Ishikawa (cell line): ENCODE measurements at regions not wholly inside any gene's neighbourhood (a gene's known extent, or its start where the extent isn't known, plus 50 kb on each side); places are given as distances from the start of the nearest gene placed in this dataset.

ENCODE experiments used
- EP300 ChIP-seq: IDR thresholded peaks from 2 replicates; pipeline ENCODE4 v1.6.1; 2012; ENCODE audit warnings: borderline replicate concordance
- RAD21 ChIP-seq: IDR thresholded peaks from 2 replicates; pipeline ENCODE4 v1.6.1; 2012; ENCODE audit warnings: low read depth
- TAF1 ChIP-seq: IDR thresholded peaks from 2 replicates; pipeline ENCODE4 v1.6.1; 2012; ENCODE audit warnings: low read depth, mild to moderate bottlenecking
- ZBTB7A ChIP-seq: IDR thresholded peaks from 2 replicates; pipeline ENCODE4 v1.6.1; 2012; ENCODE audit warnings: low read depth
- TF ChIP-seq, protein P1 (sequence below): IDR thresholded peaks from 2 replicates; pipeline ENCODE4 v1.6.1; 2012

- TF ChIP-seq RAD21 (peak; percentile 96), EP300 (no peak), ZBTB7A (no peak), TAF1 (no peak; the same call in 1 of the 2 replicates)
- TF ChIP-seq, protein P1, sequence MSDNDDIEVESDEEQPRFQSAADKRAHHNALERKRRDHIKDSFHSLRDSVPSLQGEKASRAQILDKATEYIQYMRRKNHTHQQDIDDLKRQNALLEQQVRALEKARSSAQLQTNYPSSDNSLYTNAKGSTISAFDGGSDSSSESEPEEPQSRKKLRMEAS: no peak
Measured at GRCh38 chr5:138641547-138642298, 66.5 kb upstream of the HSPA9 start.
